Kidney (tissue), 13 donors: ENCODE measurements at regions not wholly inside any gene's neighbourhood (a gene's known extent, or its start where the extent isn't known, plus 50 kb on each side); places are given as distances from the start of the nearest gene placed in this dataset.

Experiments used
- DNase-seq, 5 donors: peaks; one replicate each; pipeline ENCODE4 v3.0.0-alpha.2; 2013 to 2020
- FAIRE-seq: peaks from 2 replicates; lab custom pipeline; 2012; peaks lifted over from hg19 to GRCh38; lab: Jason Lieb, UNC
- H3K27ac ChIP-seq, 2 donors: one replicate each; pipeline ENCODE4 v1.7.0; 2013; ENCODE audit warnings: low read depth in 2 of 2, low read length in 2 of 2, inconsistent platforms in 1 of 2
- H3K27me3 ChIP-seq: one replicate; pipeline ENCODE4 v1.7.1; 2013; ENCODE audit warnings: low read length, inconsistent platforms; ENCODE audit not compliant: control insufficient read depth, insufficient read depth
- H3K36me3 ChIP-seq, 3 donors: one replicate each; pipeline versions ENCODE4 v1.7.0 to v1.7.1; 2013; ENCODE audit warnings: low read length in 3 of 3, control low read depth in 1 of 3, inconsistent platforms in 1 of 3; ENCODE audit not compliant: insufficient read depth in 3 of 3, control insufficient read depth in 2 of 3
- H3K4me1 ChIP-seq, 3 donors: one replicate each; pipeline versions ENCODE4 v1.7.0 to v1.7.1; 2013; ENCODE audit warnings: low read length in 3 of 3, inconsistent platforms in 1 of 3, low read depth in 1 of 3; ENCODE audit not compliant: control insufficient read depth in 2 of 3, insufficient read depth in 2 of 3
- H3K4me3 ChIP-seq, 3 donors: one replicate each; pipeline versions ENCODE4 v1.7.0 to v1.8.1; 2013; ENCODE audit warnings: low read length in 3 of 3, control low read depth in 1 of 3, inconsistent platforms in 1 of 3
- H3K9ac ChIP-seq, 3 donors: one replicate each; pipeline versions ENCODE4 v1.7.0 to v1.7.1; 2013; ENCODE audit warnings: low read length in 3 of 3, control low read depth in 1 of 3, inconsistent platforms in 1 of 3
- H3K9me3 ChIP-seq, 3 donors: one replicate each; pipeline versions ENCODE4 v1.7.0 to v1.7.1; 2013; ENCODE audit warnings: low read length in 3 of 3, control low read depth in 1 of 3, inconsistent platforms in 1 of 3; ENCODE audit not compliant: control insufficient read depth in 2 of 3, insufficient read depth in 1 of 3
- CTCF ChIP-seq: IDR thresholded peaks from 3 replicates; pipeline ENCODE4 v1.5.1; 2012; ENCODE audit warnings: mild to moderate bottlenecking, moderate library complexity, borderline replicate concordance; ENCODE audit not compliant: insufficient read depth; ENCODE audit errors: extremely low read depth
- intact Hi-C: fragments of 100-400 bp; cut with DNase I; formaldehyde crosslinking; loops from one replicate; pipeline ENCODE4 v1.11.1; 2022
- donor health status: control.
- donor health status: control.
- donor health status: control.
- donor health status: control.
- donor health status: control.
- donor health status: DM: yes; HTN: yes; CAD: no.
- donor health status: Normal renal cell carcinoma (clear cell type).

GRCh38 chr13:67614579-67614978, 384.4 kb upstream of the PCDH9 start:
- no peak overlapping the region for H3K27ac ChIP-seq
- H3K4me3 ChIP-seq = no peak overlapping the region
- H3K9ac ChIP-seq = no peak overlapping the region
- no peaks in the 10 kb centered on the region for H3K27me3 ChIP-seq
- no peak for TF ChIP-seq CTCF
- no peaks in the 10 kb centered on the region for H3K36me3 ChIP-seq
- intact Hi-C loops = no loop called here
- FAIRE-seq = no peak
- DNase-seq = no peak
- no peaks in the 10 kb centered on the region for H3K4me1 ChIP-seq
- no peaks in the 10 kb centered on the region for H3K9me3 ChIP-seq

- no peak for TF ChIP-seq CTCF
- no peak for FAIRE-seq
- intact Hi-C loops = no loop called here
Observed at GRCh38 chr13:67614013-67614412, 383.9 kb upstream of the PCDH9 start.

GRCh38 chr13:67588607-67589006, 358.5 kb upstream of the PCDH9 start:
- Histone ChIP-seq H3K27ac (no peak overlapping the region), H3K9me3 (no peaks in the 10 kb centered on the region), H3K4me3 (no peak overlapping the region), H3K27me3 (no peaks in the 10 kb centered on the region), H3K9ac (no peak overlapping the region), H3K4me1 (no peaks in the 10 kb centered on the region), H3K36me3 (no peaks in the 10 kb centered on the region)
- no peak for DNase-seq
- no peak for FAIRE-seq
- intact Hi-C loops = no loop called here
- TF ChIP-seq CTCF = no peak

More at GRCh38 chr13:67614013-67614412, 383.9 kb upstream of the PCDH9 start:
- no peak overlapping the region for H3K27ac ChIP-seq
- no peak overlapping the region for H3K4me3 ChIP-seq
- DNase-seq = peak in 1 of 5 donors; percentile 30
- H3K36me3 ChIP-seq = no peaks in the 10 kb centered on the region
- no peak overlapping the region for H3K9ac ChIP-seq
- H3K4me1 ChIP-seq = no peaks in the 10 kb centered on the region
- H3K9me3 ChIP-seq = no peaks in the 10 kb centered on the region
- H3K27me3 ChIP-seq = no peaks in the 10 kb centered on the region

GRCh38 chr13:67577361-67577760, 347.2 kb upstream of the PCDH9 start:
- no peak for DNase-seq
- no peaks in the 10 kb centered on the region for H3K27me3 ChIP-seq
- H3K9me3 ChIP-seq = no peaks in the 10 kb centered on the region
- H3K36me3 ChIP-seq = no peaks in the 10 kb centered on the region
- no peak for FAIRE-seq
- intact Hi-C loops = no loop called here
- no peak for TF ChIP-seq CTCF
- no peak overlapping the region for H3K9ac ChIP-seq
- H3K4me3 ChIP-seq = no peak overlapping the region
- H3K4me1 ChIP-seq = no peaks in the 10 kb centered on the region
- no peak overlapping the region for H3K27ac ChIP-seq
